HCT116 (cell line): ENCODE measurements at regions not wholly inside any gene's neighbourhood (a gene's known extent, or its start where the extent isn't known, plus 50 kb on each side); places are given as distances from the start of the nearest gene placed in this dataset.

Source experiments
- ATAC-seq: fragments of 200-7000 bp; cut with Tn5 transposase; 2 replicates; pipeline ENCODE4 v1.9.1; 2020; ENCODE audit warnings: mild to moderate bottlenecking, moderate library complexity
- BruUV-seq: library from RNA; stranded (reverse); fragments of 400-500 nt; replicated peaks from 2 replicates; lab custom pipeline; 2021; lab: Mats Ljungman, UMichigan
- CTCF ChIA-PET: fragments of 300-600 bp; sonication (Branson Sonifier 250); formaldehyde crosslinking; loops from one replicate; lab custom pipeline; 2021; ENCODE audit warnings: antibody characterized with exemption; lab: Charles Lee
- POLR2A ChIA-PET: fragments of 300-600, 350-600 bp; sonication (Branson Sonifier 250); formaldehyde crosslinking; loops from one replicate; lab custom pipeline; 2021; ENCODE audit warnings: antibody characterized with exemption; lab: Charles Lee
- RAD21 ChIA-PET, 2 experiments: fragments of 300-600 bp; sonication (Branson Sonifier 250); formaldehyde crosslinking; loops; one replicate each; lab custom pipeline; 2023; ENCODE audit warnings: low total read pairs in 2 of 2; ENCODE audit not compliant: uncharacterized antibody in 2 of 2, unreplicated experiment in 2 of 2, low non-redundant PET in 1 of 2; lab: Charles Lee
- DNase-seq: peaks from one replicate; pipeline ENCODE4 v3.0.0-alpha.2; 2010; ENCODE audit warnings: low read depth, low spot score
- H2AFZ ChIP-seq: fragments of 200-600 bp; shearing (Covaris generic), sonication (generic); 2 replicates; pipeline ENCODE4 v1.6.1; 2017; ENCODE audit warnings: low read depth, mixed run types, mixed read lengths, antibody characterized with exemption, low read length; ENCODE audit not compliant: poor library complexity, severe bottlenecking
- H3K27ac ChIP-seq: 2 replicates; pipeline ENCODE4 v1.5.1; 2012; ENCODE audit warnings: low read depth, low read length
- H3K27me3 ChIP-seq: fragments of 200-600 bp; sonication (generic); 2 replicates; pipeline ENCODE4 v1.6.1; 2016; ENCODE audit warnings: mixed run types, low read length, mixed read lengths; ENCODE audit not compliant: insufficient read depth
- H3K36me3 ChIP-seq, 2 experiments: fragments of 200-500 bp in 1 of 2; fragments of 200-600 bp in 1 of 2; sonication (Bioruptor generic) in 1 of 2; sonication (generic) in 1 of 2; 2 replicates each; pipeline versions ENCODE4 v1.5.1 to v1.6.1; 2014 to 2016; ENCODE audit warnings: low read length in 2 of 2, inconsistent platforms in 1 of 2, mixed read lengths in 1 of 2, mixed run types in 1 of 2; ENCODE audit not compliant: insufficient read depth in 2 of 2, control insufficient read depth in 1 of 2
- H3K4me1 ChIP-seq, 2 experiments: fragments of 200-600 bp in 1 of 2; sonication (generic) in 1 of 2; 2 replicates each; pipeline versions ENCODE4 v1.5.1 to v1.6.1; 2012 to 2017; ENCODE audit warnings: low read length in 2 of 2, inconsistent platforms in 1 of 2, mild to moderate bottlenecking in 1 of 2, mixed read lengths in 1 of 2, mixed run types in 1 of 2, moderate library complexity in 1 of 2; ENCODE audit not compliant: insufficient read depth in 2 of 2, control insufficient read depth in 1 of 2
- H3K4me2 ChIP-seq: fragments of 200-600 bp; sonication (generic); 2 replicates; pipeline ENCODE4 v1.6.1; 2017; ENCODE audit warnings: mixed run types, low read length, mixed read lengths
- H3K4me3 ChIP-seq, 2 experiments: fragments of 200-600 bp in 1 of 2; sonication (generic) in 1 of 2; replicated peaks in 1 of 2; 2 replicates each; pipeline ENCODE4 v1.5.1; 2011 to 2016; ENCODE audit warnings: low read length in 2 of 2, control low read depth in 1 of 2, low read depth in 1 of 2, mild to moderate bottlenecking in 1 of 2, mixed read lengths in 1 of 2, mixed run types in 1 of 2
- H3K79me2 ChIP-seq: fragments of 200-600 bp; sonication (generic); 2 replicates; pipeline ENCODE4 v1.6.1; 2017; ENCODE audit warnings: mild to moderate bottlenecking, mixed run types, low read length, moderate library complexity, mixed read lengths; ENCODE audit not compliant: insufficient read depth
- H3K9ac ChIP-seq: fragments of 200-600 bp; sonication (generic); 2 replicates; pipeline ENCODE4 v1.6.1; 2016; ENCODE audit warnings: low read length, mixed read lengths
- H3K9me2 ChIP-seq: fragments of 200-600 bp; sonication (generic), shearing (Covaris generic); 2 replicates; pipeline ENCODE4 v1.6.1; 2017; ENCODE audit warnings: mixed run types, mild to moderate bottlenecking, moderate library complexity; ENCODE audit not compliant: insufficient read depth
- H3K9me3 ChIP-seq, 2 experiments: fragments of 200-500 bp in 1 of 2; fragments of 200-600 bp in 1 of 2; sonication (Bioruptor generic) in 1 of 2; sonication (generic) in 1 of 2; 2 replicates each; pipeline ENCODE4 v1.6.1; 2014 to 2017; ENCODE audit warnings: low read length in 2 of 2, mixed read lengths in 2 of 2, inconsistent platforms in 1 of 2, low read depth in 1 of 2, mild to moderate bottlenecking in 1 of 2, mixed run types in 1 of 2, moderate library complexity in 1 of 2; ENCODE audit not compliant: control insufficient read depth in 1 of 2, insufficient read depth in 1 of 2
- H4K20me1 ChIP-seq: fragments of 200-600 bp; sonication (generic), shearing (Covaris generic); 2 replicates; pipeline ENCODE4 v1.6.1; 2017; ENCODE audit warnings: mixed run types, mild to moderate bottlenecking, moderate library complexity; ENCODE audit not compliant: insufficient read depth
- CBX3 ChIP-seq: IDR thresholded peaks from 2 replicates; pipeline ENCODE4 v1.6.1; 2012; ENCODE audit warnings: low read depth
- CTCF ChIP-seq, 3 experiments: fragments of 200-600 bp in 1 of 3; sonication (generic) in 1 of 3; IDR thresholded peaks in 2 of 3; conservative IDR thresholded peaks in 1 of 3; 2 replicates each; pipeline ENCODE4 v1.5.1; 2012 to 2017; ENCODE audit warnings: low read depth in 2 of 3, low read length in 2 of 3, antibody characterized with exemption in 1 of 3, borderline replicate concordance in 1 of 3, control low read depth in 1 of 3, mild to moderate bottlenecking in 1 of 3, mixed read lengths in 1 of 3, mixed run types in 1 of 3, moderate library complexity in 1 of 3; ENCODE audit not compliant: insufficient read depth in 1 of 3
- EGR1 ChIP-seq: IDR thresholded peaks from 2 replicates; pipeline ENCODE4 v1.6.1; 2012; ENCODE audit warnings: low read depth
- EZH2 ChIP-seq: fragments of 200-600 bp; sonication (generic); IDR thresholded peaks from 2 replicates; pipeline ENCODE4 v1.6.1; 2017; ENCODE audit warnings: antibody characterized with exemption, mixed run types
- EZH2phosphoT487 ChIP-seq: fragments of 200-600 bp; IDR thresholded peaks from 2 replicates; pipeline ENCODE4 v1.6.1; 2018; ENCODE audit warnings: antibody characterized with exemption, borderline replicate concordance
- JUND ChIP-seq: IDR thresholded peaks from 2 replicates; pipeline ENCODE4 v1.6.1; 2012
- POLR2A ChIP-seq: IDR thresholded peaks from 2 replicates; pipeline ENCODE4 v1.7.0; 2011; ENCODE audit warnings: borderline replicate concordance; ENCODE audit not compliant: insufficient read depth, insufficient read length; ENCODE audit errors: extremely low read depth
- REST ChIP-seq: IDR thresholded peaks from 2 replicates; pipeline ENCODE4 v1.6.1; 2012; ENCODE audit warnings: low read depth
- SIN3A ChIP-seq: IDR thresholded peaks from 2 replicates; pipeline ENCODE4 v1.6.1; 2012; ENCODE audit warnings: low read depth
- ZBTB33 ChIP-seq: IDR thresholded peaks from 2 replicates; pipeline ENCODE4 v1.6.1; 2011; ENCODE audit warnings: mild to moderate bottlenecking, low read length, moderate library complexity; ENCODE audit not compliant: insufficient replicate concordance; ENCODE audit errors: extremely low read depth
- ZFX ChIP-seq: fragments of 450-650 bp; IDR thresholded peaks from 2 replicates; pipeline ENCODE4 v1.6.1; 2017
- intact Hi-C: fragments of 100-400 bp; cut with micrococcal nuclease; formaldehyde crosslinking; loops from 2 replicates; pipeline ENCODE4 v1.10.0; 2022

- DNase-seq (no peak), ATAC-seq (no peak)
- H3K27ac ChIP-seq: no peak overlapping the region
- H3K4me3 ChIP-seq: no peak overlapping the region
- BruUV-seq: no TSS peak
- H3K27me3 ChIP-seq: no peaks in the 10 kb centered on the region
- H3K4me2 ChIP-seq: no peak overlapping the region
- H3K4me1 ChIP-seq: peaks cover 0 to 7% of the 10 kb centered on the region in 2 experiments; a peak in 1 of 4 replicates
- no peaks in the 10 kb centered on the region for H3K9me2 ChIP-seq
- no peak for TF ChIP-seq EZH2
- TF ChIP-seq CBX3: no peak
- no peak for TF ChIP-seq ZFX
- no peak for TF ChIP-seq SIN3A
- no peak for TF ChIP-seq JUND
- TF ChIP-seq POLR2A: no peak
- no peak for TF ChIP-seq CTCF (IDR thresholded peaks at IDR 0.05 in 2 of 3, conservative IDR thresholded peaks at IDR 0.05 in 1 of 3; ENCODE audit: borderline replicate concordance in 1 of 3, insufficient read depth in 1 of 3, low read depth in 2 of 3, low read length in 2 of 3)
- no peak overlapping the region for H2AFZ ChIP-seq
- intact Hi-C loops: no loop called here
- H3K79me2 ChIP-seq: no peaks in the 10 kb centered on the region
- RAD21 ChIA-PET: no interaction called here
- POLR2A ChIA-PET: no interaction called here
- no peak overlapping the region for H3K9ac ChIP-seq
- CTCF ChIA-PET: no interaction called here
- H3K36me3 ChIP-seq: no peaks in the 10 kb centered on the region
- no peaks in the 10 kb centered on the region for H4K20me1 ChIP-seq
- no peaks in the 10 kb centered on the region for H3K9me3 ChIP-seq
These were observed 177.2 kb downstream of the SHANK2 start for GRCh38 chr11:71075116-71075720.

GRCh38 chr11:71071736-71072509 is 180.5 kb downstream of the SHANK2 start:
- no peak for TF ChIP-seq ZBTB33
- no peak for TF ChIP-seq EZH2phosphoT487
- TF ChIP-seq REST: no peak
- TF ChIP-seq SIN3A: no peak
- TF ChIP-seq EGR1: no peak
- intact Hi-C loops: no loop called here
- no peaks in the 10 kb centered on the region for H4K20me1 ChIP-seq
- no peaks in the 10 kb centered on the region for H3K9me2 ChIP-seq
- no peak overlapping the region for H3K4me3 ChIP-seq
- no peak overlapping the region for H2AFZ ChIP-seq
- DNase-seq: no peak
- H3K36me3 ChIP-seq: no peaks in the 10 kb centered on the region
- POLR2A ChIA-PET: no interaction called here
- no TSS peak for BruUV-seq
- no peaks in the 10 kb centered on the region; a peak in 1 of 4 replicates for H3K9me3 ChIP-seq
- no peak for ATAC-seq
- no peak overlapping the region for H3K4me2 ChIP-seq
- H3K9ac ChIP-seq: no peak overlapping the region
- CTCF ChIA-PET: no interaction called here
- no peaks in the 10 kb centered on the region for H3K27me3 ChIP-seq
- peaks cover 0 to 7% of the 10 kb centered on the region in 2 experiments; a peak in 1 of 4 replicates for H3K4me1 ChIP-seq
- H3K79me2 ChIP-seq: no peaks in the 10 kb centered on the region
- RAD21 ChIA-PET: no interaction called here
- H3K27ac ChIP-seq: no peak overlapping the region
